HG03354 (cell line): ENCODE measurements at regions not wholly inside any gene's neighbourhood (a gene's known extent, or its start where the extent isn't known, plus 50 kb on each side); places are given as distances from the start of the nearest gene placed in this dataset.
A peak's percentile ranks its signal among the peaks of the same experiment; 100 is the strongest.
"Not testable (repeated sequence)": the region's sequence is repeated elsewhere in the genome, so short reads cannot be mapped to it uniquely, and the experiment has no call there.

Experiments used
- ATAC-seq: cut with Tn5 transposase; IDR thresholded peaks from one replicate; pipeline ENCODE4 v1.9.1; 2021; ENCODE audit warnings: mild to moderate bottlenecking; ENCODE audit not compliant: unreplicated experiment, poor library complexity, severe bottlenecking

DNA sequence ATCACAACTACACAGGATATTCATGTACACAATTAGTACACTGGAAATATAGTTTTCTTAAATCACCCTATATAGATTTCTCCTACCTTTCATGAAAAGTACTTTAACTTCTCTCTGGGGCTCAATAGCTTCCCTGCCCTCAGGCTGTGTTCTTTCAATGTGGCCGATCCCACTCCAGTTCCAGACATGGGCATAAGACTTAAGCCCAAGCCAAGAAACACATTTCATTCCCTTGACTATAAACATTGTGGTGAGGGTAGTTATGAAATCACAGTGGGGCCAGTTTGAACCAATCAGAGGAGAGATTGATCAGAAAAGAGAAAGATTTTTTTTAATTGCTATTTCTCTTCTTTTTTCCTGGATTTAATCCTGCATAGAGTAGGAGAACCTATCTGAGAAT is 904.6 kb upstream of the SORCS1 start:
- no peak for ATAC-seq

DNA sequence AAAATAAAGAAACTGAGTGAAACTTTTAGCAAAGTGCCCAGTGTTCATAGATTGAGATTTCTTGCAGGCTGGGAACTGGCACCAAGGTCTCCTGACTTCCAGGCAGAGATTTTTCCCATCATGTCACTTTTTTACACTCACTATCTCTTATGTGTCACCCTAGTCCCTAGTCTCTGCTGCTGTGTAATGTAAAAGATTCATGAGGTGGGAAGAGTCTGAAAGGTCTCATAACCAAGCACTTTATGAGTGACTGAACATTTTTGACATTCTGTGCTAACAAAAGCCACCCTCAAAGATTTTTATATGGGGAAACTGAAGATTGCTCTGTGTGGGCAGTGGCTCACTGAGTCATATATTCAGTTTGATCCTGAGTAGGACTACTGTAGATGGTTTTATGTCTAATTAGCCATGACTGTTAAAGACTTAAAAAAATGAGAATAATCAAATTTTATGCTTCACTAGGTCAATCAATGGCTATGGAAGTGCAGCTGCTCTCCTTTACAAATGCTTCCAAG is 900.3 kb upstream of the SORCS1 start:
- no peak for ATAC-seq

DNA sequence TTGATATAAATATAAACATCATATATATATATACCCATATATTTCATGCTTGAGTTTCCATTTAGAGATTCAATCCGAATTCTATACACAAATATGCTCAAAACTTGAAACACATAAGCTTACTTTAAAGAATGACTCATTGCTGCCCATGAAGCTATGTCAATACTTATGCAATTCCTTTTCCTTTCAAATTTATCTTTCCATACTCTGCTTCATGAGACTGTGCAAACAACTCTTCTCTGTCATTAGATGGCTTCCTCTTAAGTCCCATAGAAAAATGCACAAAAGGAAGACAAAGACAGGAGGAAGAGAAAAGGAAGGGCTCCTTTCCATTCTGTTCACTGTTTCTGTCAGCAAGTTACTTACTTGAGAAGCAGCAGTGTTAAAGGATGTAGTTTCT is 895.7 kb upstream of the SORCS1 start:
- ATAC-seq = no peak

DNA sequence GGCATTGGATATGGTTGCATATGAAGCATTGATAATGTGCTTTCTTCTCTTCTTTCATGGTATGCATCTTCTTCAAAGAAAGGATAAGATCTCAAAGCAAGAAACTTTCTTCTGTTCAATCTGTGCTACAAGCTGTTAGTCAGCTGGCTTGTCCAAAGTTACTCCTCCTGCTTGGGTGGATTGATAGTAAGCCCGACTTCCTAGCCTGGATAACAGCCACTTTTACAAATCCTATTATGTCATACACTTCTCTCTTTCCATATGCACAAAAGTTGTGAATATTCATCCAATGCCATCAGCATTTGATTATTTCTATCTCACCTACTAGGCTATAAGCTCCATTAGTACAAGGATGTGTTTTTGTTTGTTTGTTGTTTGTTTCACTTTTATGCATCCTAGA is 891.0 kb upstream of the SORCS1 start:
- no peak for ATAC-seq

DNA sequence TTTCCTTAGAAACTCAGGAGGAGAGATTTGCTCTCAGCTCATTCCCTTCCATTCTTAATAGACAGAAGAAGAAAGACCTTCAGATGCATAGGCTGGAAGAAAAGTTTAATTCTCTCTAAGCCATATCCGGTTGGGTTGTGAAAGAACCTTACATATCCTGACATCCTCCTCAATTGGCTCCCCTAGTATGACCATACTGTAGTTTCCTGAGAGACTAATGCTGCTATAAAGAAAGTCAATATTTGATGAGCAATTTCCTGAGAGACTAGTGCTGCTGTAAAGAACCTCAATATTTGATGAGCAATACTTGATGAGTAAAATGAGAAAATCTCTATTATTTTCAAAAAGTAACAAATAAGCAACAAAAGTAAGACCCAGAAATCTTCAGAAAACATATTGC is 888.5 kb upstream of the SORCS1 start:
- no peak for ATAC-seq

DNA sequence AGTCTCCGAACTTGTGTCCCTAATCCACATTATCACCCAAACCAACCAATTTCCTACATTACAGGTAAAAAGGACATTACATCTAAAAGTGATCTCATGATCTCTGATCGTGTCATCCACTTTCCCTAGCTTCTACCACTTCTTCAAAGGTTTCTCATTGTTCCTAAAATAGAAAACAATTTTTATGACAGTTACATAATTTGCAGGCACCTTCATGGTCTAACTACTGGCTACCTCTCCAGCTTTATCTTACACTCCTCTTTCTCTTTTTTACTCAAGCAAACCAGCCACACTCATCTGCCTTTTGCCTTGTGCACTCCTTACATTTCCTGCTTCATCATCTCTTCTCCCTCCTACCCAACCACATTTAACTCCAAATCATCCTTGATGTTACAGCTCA is 886.7 kb upstream of the SORCS1 start:
- ATAC-seq = no peak

DNA sequence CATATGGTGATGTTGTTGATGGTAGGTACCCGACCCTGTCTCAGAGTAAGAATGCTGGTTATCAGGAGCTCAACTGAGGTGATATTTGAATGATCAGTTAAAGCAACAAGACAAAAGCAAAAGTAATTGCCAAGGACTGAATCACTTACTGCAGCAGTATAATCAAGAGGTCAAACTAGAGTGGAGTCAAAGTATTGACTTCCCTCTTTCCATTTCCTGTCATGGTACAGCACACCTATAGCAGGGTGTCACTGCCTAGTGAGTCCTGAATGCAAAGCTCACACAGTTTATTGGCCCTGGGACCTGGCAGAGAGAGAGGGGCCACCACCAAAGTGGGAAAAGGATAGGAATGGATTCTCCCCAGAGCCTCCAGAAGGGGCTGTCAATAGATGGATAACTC is 886.1 kb upstream of the SORCS1 start:
- no peak for ATAC-seq

DNA sequence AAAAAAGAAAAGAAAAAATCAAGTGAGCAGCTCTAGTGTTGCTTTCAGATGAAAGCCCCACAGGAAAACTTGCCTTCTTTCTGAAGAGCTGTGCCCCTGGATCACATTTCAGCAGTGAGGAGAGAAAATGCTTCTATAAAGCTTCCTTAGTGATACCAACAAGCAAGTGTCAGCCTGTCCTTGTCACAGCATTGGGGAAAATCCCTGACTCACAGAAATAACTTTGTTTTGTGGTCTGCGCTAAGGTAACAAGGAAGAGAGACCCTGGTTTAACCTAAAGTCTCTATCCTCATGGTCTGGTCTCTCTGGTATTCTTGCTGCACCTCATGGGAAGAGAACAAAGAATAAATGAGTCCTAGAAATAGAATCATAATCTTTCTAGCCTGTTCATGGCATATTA is 885.2 kb upstream of the SORCS1 start:
- no peak for ATAC-seq

DNA sequence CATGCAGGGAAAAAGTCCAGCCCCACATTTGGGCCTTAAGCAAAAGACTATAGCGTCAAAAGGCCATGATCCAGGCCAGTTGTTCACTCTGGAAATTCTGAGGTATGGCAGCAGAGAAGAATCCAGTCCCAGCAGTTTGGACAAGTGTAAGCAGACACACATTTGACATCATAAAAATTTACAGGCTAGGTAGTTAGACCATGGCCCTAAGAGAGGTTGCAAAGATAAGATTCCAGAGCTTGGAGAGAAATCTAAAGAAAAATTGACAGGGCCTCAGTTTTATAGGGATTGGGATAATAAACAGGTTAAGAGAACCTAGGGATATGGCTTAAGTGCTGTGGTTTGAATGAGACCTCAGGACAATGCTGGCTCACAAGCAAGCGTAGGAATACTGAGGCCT is 884.4 kb upstream of the SORCS1 start:
- ATAC-seq = no peak

DNA sequence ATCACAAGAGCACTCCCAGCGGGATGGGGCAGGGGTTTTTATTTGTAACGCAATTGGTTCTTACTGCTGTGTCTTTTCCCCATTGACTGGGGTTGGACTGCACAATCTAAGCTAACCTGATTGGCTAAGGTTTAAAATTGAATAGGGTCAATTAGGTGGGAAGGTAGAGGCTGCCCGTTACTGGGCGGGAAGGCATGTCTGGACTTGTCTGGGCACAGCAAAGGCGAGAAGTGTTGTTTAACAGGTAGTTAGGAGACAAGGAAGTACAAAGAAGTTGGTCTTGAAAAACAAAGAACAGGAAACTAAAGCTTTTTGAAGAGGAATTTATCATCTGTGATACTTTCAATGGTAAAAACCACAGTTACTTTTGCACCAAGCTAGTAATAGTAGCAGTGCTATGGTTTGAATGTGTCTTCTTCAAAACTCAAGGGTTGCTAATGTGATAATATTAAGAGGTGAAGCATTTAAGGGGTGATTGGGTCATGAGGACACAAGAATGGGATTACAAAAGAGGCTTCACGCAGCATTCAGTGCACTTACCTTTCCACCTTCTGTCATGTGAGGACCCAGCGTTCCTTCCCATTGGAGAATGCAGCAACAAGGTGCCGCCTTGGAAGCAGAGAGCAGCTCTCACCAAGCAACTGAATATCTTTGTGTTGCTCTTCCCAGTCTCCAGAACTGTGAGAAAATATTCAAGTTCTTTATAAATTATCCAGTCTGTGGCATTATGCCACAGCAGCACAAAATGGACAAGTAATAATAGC is 875.5 kb upstream of the SORCS1 start:
- no peak for ATAC-seq

DNA sequence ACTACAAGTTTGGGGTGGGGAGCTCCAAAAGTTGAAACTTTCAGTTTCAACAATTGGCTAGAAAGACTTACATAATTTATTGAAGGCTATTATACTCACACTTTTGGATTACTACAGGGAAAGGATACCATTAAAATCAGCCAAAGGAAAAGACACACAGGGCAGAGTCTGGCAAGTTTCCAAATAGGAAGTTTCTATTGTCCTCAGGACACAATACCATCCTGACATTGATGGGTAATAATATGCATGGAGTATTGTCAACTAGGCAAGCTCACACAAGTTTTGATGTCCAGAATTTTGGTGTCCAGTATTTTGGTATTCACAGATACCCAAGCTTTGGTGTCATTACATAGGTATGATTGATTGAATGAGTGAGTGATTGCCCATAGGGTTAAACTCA is 872.6 kb upstream of the SORCS1 start:
- no peak for ATAC-seq

DNA sequence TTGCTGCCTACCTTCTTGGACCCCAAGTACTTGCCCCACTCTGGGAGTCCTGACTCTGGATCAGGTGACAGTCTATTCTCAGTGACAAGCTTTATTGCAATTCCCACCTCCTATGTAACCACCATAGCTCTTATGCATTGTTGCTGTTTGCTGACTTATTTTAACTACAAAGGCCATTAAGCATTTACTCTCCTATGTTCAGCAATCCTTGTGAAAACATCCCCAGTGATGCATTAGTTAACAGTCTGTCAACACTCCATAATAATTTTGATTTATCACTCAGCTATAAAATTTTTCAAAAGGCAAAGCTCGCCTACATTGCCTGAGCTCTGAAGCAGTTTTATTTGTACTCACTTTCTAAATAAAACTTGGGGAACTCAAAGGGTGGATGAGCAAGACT is 871.8 kb upstream of the SORCS1 start:
- no peak for ATAC-seq

DNA sequence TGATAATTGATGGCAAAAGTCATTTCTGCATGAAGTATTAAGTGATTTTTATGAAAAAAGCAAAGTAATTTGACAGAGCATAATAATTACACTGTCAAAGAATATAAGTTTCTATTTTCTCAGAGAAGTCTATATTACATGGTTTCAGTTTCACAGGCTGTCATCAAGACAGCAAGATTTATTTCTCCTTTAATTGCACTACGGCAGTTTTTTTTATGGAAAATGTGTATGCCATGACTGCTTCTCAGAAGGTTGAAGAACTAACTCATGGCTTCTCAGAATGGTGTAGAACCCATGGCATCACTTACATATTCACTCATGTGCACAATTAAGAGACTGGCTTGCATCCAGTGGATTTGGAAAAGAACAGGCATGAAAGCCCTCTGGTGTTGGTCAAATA is 870.3 kb upstream of the SORCS1 start:
- ATAC-seq = no peak

DNA sequence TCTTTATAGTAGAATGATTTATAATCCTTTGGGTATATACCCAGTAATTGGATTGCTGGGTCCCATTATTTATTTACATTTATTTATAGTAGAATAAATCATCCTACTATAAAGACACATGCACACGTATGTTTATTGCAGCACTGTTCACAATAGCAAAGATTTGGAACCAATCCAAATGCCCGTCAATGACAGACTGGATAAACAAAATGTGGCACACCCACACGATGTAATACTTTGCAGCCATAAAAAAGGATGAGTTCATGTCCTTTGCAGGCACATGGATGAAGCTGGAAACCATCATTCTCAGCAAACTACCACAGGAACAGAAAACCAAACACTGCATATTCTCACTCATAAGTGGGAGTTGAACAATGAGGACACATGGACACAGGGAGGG is 869.0 kb upstream of the SORCS1 start:
- not testable (repeated sequence) for ATAC-seq

DNA sequence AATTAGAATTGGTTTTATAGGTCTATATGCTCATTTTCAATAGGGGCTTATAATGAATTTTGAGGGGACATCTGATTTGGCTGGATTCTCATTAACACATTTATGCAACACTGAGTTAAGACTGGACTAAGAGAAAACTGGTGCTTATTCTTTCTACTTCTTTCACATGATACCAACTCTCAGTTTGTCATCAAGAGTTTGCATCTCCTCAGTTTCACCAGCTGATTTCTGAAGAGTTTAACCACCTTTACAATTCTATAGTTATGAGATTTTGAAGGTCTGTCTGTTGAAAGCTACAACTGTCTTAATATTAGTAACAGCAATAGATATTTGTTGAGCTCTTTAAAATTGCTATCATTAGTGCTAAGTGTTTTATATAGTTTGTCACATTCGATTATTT is 867.0 kb upstream of the SORCS1 start:
- no peak for ATAC-seq

DNA sequence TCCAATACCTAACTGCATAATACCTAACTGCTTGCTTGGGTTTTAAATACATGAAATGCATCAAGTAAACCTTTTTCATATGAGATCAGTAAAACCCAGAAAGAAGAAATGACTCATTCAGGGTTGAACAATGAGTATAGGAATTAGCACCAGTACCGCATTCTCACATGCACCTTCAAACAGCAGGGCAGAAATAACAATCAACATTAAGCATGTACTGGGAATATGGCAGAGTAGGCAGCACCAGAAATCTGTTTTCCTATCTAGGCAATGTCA is 850.3 kb upstream of the SORCS1 start:
- peak; percentile 87 for ATAC-seq

DNA sequence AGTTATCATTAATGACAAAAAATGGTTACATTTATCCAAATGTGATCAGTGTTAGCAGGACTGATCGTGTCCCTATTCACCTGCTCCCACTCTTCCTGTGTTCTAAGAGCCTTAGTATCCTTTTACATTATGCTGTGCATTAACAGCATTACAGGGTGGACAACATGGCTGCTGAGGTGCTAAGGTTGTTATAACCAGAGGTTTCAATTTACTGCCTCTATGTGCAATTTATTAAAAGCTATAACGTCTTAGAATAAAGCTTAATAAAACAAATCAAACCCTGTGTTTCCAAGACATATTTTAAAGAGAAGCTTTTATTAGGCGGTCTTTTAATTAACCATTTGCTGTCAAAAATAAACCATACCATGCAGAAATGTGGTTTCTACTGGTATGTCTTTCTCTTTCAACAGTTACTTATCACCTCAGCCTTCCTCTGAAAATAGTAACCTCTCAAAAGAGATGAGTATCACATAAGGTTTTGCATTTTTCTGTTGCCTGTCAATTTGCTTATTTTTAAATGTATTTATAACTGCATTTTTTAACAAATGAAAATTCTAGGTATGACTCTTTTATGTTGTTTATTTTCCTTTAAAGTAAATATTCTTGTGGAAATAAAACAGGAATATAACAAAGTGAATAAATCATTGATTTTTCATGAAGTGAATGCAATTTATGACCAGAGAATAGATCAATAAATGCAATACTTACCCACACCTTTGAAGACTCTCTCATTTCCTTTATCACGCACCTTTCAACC is 849.8 kb upstream of the SORCS1 start:
- ATAC-seq = peak; percentile 64

DNA sequence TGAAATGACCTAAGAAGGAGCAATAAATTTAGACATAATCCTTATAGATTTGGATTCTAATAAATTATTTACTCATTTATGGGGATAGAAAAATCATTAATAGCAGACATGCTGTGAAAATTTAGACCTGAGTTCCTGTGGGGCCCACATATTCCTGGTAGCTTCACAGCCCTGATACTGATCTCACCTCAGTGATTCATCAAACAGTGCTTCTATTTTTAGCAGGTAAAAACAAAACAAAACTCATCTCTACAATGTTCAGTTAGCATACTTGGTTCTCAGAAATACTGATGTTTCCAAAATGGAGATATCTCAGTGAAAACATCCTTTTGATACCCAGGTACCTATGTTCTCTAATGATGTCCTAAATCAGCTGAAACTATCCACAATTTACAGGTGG is 841.1 kb upstream of the SORCS1 start:
- ATAC-seq = no peak

DNA sequence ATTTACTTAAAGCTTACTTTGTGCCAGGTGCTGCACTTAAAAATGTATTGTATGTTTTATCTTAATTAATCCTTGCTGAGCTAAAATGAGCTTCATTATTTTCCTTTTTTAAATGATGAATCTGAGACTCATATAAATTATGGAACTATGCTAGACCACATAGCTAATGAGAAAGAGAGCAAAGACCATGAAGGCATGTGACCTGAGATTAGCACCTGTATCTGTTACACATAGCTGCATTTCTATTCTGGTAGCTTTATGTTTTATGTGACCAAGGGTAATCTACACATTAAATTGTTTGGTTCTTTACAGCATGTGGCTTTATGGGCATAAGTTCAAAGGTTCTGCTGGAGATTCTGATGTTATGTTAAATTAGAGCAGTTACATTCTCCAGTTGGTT is 839.1 kb upstream of the SORCS1 start:
- ATAC-seq = no peak

DNA sequence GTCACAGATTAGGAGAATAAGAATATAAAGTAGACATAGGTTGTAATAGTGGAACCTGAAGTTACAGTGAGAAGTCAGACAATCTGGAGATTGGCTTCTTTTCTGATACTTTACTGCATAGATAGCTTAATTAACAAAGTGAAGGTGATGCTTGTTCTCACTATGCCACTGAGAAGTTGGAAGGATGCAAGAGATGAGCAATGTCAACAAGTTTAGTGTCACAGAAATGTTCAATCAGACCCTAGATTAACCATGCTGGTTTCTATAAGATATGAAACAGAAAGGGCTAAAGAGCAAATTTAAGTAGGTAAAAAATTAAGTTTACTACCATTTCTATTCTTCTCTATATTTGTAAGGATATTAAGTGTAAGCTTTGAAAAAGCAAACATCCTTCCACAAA is 838.6 kb upstream of the SORCS1 start:
- no peak for ATAC-seq

DNA sequence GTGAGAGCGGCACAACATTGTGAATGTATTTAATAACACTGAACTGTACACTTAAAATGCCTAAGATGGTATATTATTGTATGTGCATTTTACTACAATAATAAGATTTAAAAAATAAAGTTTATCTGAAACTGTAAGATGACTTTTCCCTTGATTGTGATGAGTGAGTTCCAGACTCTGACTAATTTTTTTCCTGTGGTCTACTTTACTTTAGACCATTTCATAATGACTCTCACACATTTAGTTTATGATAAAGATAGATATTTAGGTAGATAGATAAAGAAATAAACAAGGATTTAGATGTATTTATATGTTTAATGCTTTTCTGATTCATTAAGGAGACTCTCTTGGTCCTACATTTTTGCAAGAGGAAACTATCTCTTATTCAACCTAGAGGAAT is 835.9 kb upstream of the SORCS1 start:
- ATAC-seq = no peak
